Endodermal cell (in vitro differentiated cells): ENCODE measurements at regions not wholly inside any gene's neighbourhood (a gene's known extent, or its start where the extent isn't known, plus 50 kb on each side); places are given as distances from the start of the nearest gene placed in this dataset.

ENCODE experiments used
- DNase-seq: peaks from one replicate; pipeline ENCODE4 v3.0.0-alpha.2; 2017
- H3K27ac ChIP-seq: 2 replicates; pipeline ENCODE4 v1.5.1; 2013; ENCODE audit warnings: mild to moderate bottlenecking, low read depth, low read length, moderate library complexity
- H3K27me3 ChIP-seq: 2 replicates; pipeline ENCODE4 v1.6.1; 2013; ENCODE audit warnings: mild to moderate bottlenecking, low read length, moderate library complexity; ENCODE audit not compliant: insufficient read depth, control insufficient read depth, poor library complexity, severe bottlenecking
- H3K36me3 ChIP-seq: 2 replicates; pipeline ENCODE4 v1.7.0; 2013; ENCODE audit warnings: mild to moderate bottlenecking, low read length, moderate library complexity; ENCODE audit not compliant: control insufficient read depth, insufficient read depth
- H3K4me1 ChIP-seq: one replicate; pipeline ENCODE4 v1.7.0; 2013; ENCODE audit warnings: low read length; ENCODE audit not compliant: control insufficient read depth, insufficient read depth
- H3K4me3 ChIP-seq: 2 replicates; pipeline ENCODE4 v1.5.1; 2013; ENCODE audit warnings: mild to moderate bottlenecking, low read length, moderate library complexity
- H3K9ac ChIP-seq: 2 replicates; pipeline ENCODE4 v1.6.1; 2013; ENCODE audit warnings: mild to moderate bottlenecking, low read length, moderate library complexity; ENCODE audit not compliant: poor library complexity, severe bottlenecking; ENCODE audit errors: extremely low read depth
- H3K9me3 ChIP-seq: 2 replicates; pipeline ENCODE4 v1.6.1; 2013; ENCODE audit warnings: mild to moderate bottlenecking, low read length, moderate library complexity; ENCODE audit not compliant: control insufficient read depth
- H3K27ac Mint-ChIP-seq: 2 replicates; pipeline ENCODE4 v1.8.0; 2020; ENCODE audit warnings: mixed read lengths
- H3K27me3 Mint-ChIP-seq: 2 replicates; pipeline ENCODE4 v1.8.0; 2021; ENCODE audit warnings: mild to moderate bottlenecking, mixed read lengths; ENCODE audit not compliant: insufficient read depth
- H3K36me3 Mint-ChIP-seq: 2 replicates; pipeline ENCODE4 v1.8.0; 2020; ENCODE audit warnings: low read depth, mixed read lengths
- H3K4me1 Mint-ChIP-seq: 2 replicates; pipeline ENCODE4 v1.8.0; 2020; ENCODE audit warnings: mixed read lengths
- H3K4me3 Mint-ChIP-seq: 2 replicates; pipeline ENCODE4 v1.8.0; 2020; ENCODE audit warnings: mild to moderate bottlenecking, moderate library complexity, mixed read lengths
- H3K9me3 Mint-ChIP-seq: 2 replicates; pipeline ENCODE4 v1.8.0; 2020; ENCODE audit warnings: mild to moderate bottlenecking, mixed read lengths
- WGBS, 2 experiments: methylation state at CpG; one replicate each; pipeline versions ENCODE4 v1.1.5 to v1.1.7; 2013; ENCODE audit warnings: missing lambda C conversion rate in 2 of 2, mixed read lengths in 1 of 2; ENCODE audit not compliant: insufficient coverage in 1 of 2, insufficient read length in 1 of 2; 5-methylcytosine and 5-hydroxymethylcytosine counted together
- TF ChIP-seq, protein P1 (sequence below): fragments of 200-600 bp; sonication (generic); conservative IDR thresholded peaks from 2 replicates; pipeline ENCODE4 v1.5.0; 2021; ENCODE audit warnings: antibody characterized with exemption, mild to moderate bottlenecking

DNA sequence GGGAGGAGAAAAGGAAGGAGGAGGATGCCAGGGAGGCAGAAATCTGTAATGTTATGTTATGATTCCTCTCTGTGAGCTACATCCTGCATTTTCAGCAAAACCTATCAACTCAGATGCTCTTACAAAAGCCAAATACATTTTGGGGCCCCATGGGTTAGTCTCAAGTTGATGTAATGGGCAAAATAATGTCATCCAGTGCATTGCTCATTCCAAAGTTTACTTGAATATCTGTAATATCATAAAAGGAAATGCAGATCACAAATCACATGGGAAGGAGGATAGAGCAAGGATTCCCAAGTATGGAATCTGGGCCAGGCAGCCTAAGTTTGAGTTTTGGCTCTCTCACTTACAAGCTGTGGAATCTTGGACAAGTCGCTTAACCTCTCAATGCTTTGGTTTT lies 74.9 kb upstream of the SOD3 start:
- Mint-ChIP-seq H3K27ac (no peak overlapping the region), H3K36me3 (no peaks in the 10 kb centered on the region), H3K9me3 (peaks cover 7% of the 10 kb centered on the region), H3K4me3 (no peak overlapping the region), H3K27me3 (peaks cover 51% of the 10 kb centered on the region), H3K4me1 (peaks cover 4% of the 10 kb centered on the region)
- Histone ChIP-seq H3K4me1 (no peaks in the 10 kb centered on the region), H3K9ac (no peak overlapping the region), H3K9me3 (peaks cover 2% of the 10 kb centered on the region), H3K27ac (no peak overlapping the region), H3K36me3 (no peaks in the 10 kb centered on the region), H3K4me3 (no peak overlapping the region), H3K27me3 (no peaks in the 10 kb centered on the region)
- TF ChIP-seq, protein P1, sequence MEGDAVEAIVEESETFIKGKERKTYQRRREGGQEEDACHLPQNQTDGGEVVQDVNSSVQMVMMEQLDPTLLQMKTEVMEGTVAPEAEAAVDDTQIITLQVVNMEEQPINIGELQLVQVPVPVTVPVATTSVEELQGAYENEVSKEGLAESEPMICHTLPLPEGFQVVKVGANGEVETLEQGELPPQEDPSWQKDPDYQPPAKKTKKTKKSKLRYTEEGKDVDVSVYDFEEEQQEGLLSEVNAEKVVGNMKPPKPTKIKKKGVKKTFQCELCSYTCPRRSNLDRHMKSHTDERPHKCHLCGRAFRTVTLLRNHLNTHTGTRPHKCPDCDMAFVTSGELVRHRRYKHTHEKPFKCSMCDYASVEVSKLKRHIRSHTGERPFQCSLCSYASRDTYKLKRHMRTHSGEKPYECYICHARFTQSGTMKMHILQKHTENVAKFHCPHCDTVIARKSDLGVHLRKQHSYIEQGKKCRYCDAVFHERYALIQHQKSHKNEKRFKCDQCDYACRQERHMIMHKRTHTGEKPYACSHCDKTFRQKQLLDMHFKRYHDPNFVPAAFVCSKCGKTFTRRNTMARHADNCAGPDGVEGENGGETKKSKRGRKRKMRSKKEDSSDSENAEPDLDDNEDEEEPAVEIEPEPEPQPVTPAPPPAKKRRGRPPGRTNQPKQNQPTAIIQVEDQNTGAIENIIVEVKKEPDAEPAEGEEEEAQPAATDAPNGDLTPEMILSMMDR: no peak
- DNase-seq: no peak
- WGBS, 2 experiments: 75% methylated on average over 1 of the region's 1 CpG; no CpG with 5 or more reads in 1 of the 2 experiments

DNA sequence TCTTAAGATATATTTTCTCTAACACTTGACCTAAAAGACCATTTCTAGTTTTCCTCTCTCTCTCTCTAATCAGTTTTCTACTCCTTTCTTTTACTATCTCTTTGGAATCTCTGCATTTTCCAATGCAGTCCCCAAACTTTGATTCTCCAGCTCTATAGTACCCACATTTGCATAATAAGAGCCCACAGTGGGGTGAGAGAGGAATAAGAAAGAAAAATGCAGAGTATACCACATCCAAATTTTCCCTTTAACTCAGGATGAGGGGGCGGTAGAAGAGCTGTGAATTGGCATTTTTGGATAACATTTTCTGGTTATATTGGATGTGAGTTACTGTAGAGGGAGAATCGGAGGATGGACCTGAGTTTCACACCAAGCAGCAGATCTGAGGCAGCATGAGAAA lies 74.4 kb upstream of the SOD3 start:
- TF ChIP-seq, protein P1: no peak
- H3K9ac ChIP-seq: no peak overlapping the region
- H3K27me3 Mint-ChIP-seq: peaks cover 56% of the 10 kb centered on the region
- no peak overlapping the region for H3K27ac Mint-ChIP-seq
- peaks cover 7% of the 10 kb centered on the region for H3K4me1 Mint-ChIP-seq
- H3K4me3 ChIP-seq: no peak overlapping the region
- H3K9me3 Mint-ChIP-seq: peaks cover 3% of the 10 kb centered on the region
- no peaks in the 10 kb centered on the region for H3K27me3 ChIP-seq
- H3K36me3 ChIP-seq: no peaks in the 10 kb centered on the region
- H3K4me3 Mint-ChIP-seq: no peak overlapping the region
- H3K36me3 Mint-ChIP-seq: no peaks in the 10 kb centered on the region
- no peak for DNase-seq
- H3K4me1 ChIP-seq: no peaks in the 10 kb centered on the region
- WGBS, 2 experiments: 50 to 63% methylated on average over 1 to 2 of the region's 2 CpGs
- H3K27ac ChIP-seq: no peak overlapping the region
- no peaks in the 10 kb centered on the region for H3K9me3 ChIP-seq

- Histone ChIP-seq H3K4me3 (no peak overlapping the region), H3K27ac (no peak overlapping the region), H3K9me3 (no peaks in the 10 kb centered on the region), H3K36me3 (no peaks in the 10 kb centered on the region), H3K4me1 (no peaks in the 10 kb centered on the region), H3K9ac (no peak overlapping the region), H3K27me3 (no peaks in the 10 kb centered on the region)
- DNase-seq: no peak
- H3K27me3 Mint-ChIP-seq: peaks cover 67% of the 10 kb centered on the region
- no peak overlapping the region for H3K27ac Mint-ChIP-seq
- H3K36me3 Mint-ChIP-seq: no peaks in the 10 kb centered on the region
- 92% methylated on average over 4 of the region's 4 CpGs; no CpG with 5 or more reads in 1 of the 2 experiments for WGBS, 2 experiments
- no peak overlapping the region for H3K4me3 Mint-ChIP-seq
- TF ChIP-seq, protein P1: peak; percentile 43
- H3K4me1 Mint-ChIP-seq: peaks cover 11% of the 10 kb centered on the region
- H3K9me3 Mint-ChIP-seq: no peaks in the 10 kb centered on the region
Measured at GRCh38 chr4:24722026-24722568, 73.3 kb upstream of the SOD3 start.
